CD4-positive, alpha-beta T cell (primary cell): ENCODE measurements at regions not wholly inside any gene's neighbourhood (a gene's known extent, or its start where the extent isn't known, plus 50 kb on each side); places are given as distances from the start of the nearest gene placed in this dataset.

Experiments used
- ATAC-seq: fragments of 200-7000 bp; cut with Tn5 transposase; one replicate; pipeline ENCODE4 v1.10.0; 2022; ENCODE audit warnings: mild to moderate bottlenecking; ENCODE audit not compliant: poor library complexity
- CTCF ChIA-PET: fragments of 350-600 bp; sonication (Branson Sonifier 250); formaldehyde crosslinking; loops from one replicate; lab custom pipeline; 2021; ENCODE audit warnings: antibody characterized with exemption, inconsistent platforms; lab: Charles Lee
- POLR2A ChIA-PET: fragments of 350-600 bp; sonication (Branson Sonifier 250); formaldehyde crosslinking; loops from one replicate; lab custom pipeline; 2021; ENCODE audit warnings: antibody characterized with exemption, inconsistent platforms; lab: Charles Lee
- DNase-seq, 14 experiments: peaks; one replicate each; pipeline ENCODE4 v3.0.0-alpha.2; 2013 to 2020; ENCODE audit warnings: mixed read lengths in 2 of 14
- H3K27ac ChIP-seq, 2 donors: one replicate each; pipeline versions ENCODE4 v1.5.1 to v1.7.0; 2013; ENCODE audit warnings: low read length in 2 of 2, low read depth in 1 of 2, mild to moderate bottlenecking in 1 of 2
- H3K27me3 ChIP-seq, 2 experiments: 1 replicate in 1 of 2; 2 replicates in 1 of 2; pipeline versions ENCODE4 v1.6.1 to v1.7.0; 2013; ENCODE audit warnings: low read length in 2 of 2, control low read depth in 1 of 2, mild to moderate bottlenecking in 1 of 2, moderate library complexity in 1 of 2; ENCODE audit not compliant: insufficient read depth in 2 of 2, control insufficient read depth in 1 of 2
- H3K36me3 ChIP-seq: one replicate; pipeline ENCODE4 v1.6.1; 2013; ENCODE audit warnings: low read length, control low read depth; ENCODE audit not compliant: insufficient read depth
- H3K4me1 ChIP-seq: one replicate; pipeline ENCODE4 v1.6.1; 2013; ENCODE audit warnings: low read length, control low read depth; ENCODE audit not compliant: insufficient read depth
- H3K4me3 ChIP-seq: one replicate; pipeline ENCODE4 v1.5.1; 2013; ENCODE audit warnings: mild to moderate bottlenecking, low read length, moderate library complexity
- H3K9me3 ChIP-seq, 2 experiments: 1 replicate in 1 of 2; 2 replicates in 1 of 2; pipeline versions ENCODE4 v1.6.1 to v1.7.0; 2013; ENCODE audit warnings: low read length in 2 of 2, mild to moderate bottlenecking in 2 of 2, control low read depth in 1 of 2, moderate library complexity in 1 of 2; ENCODE audit not compliant: control insufficient read depth in 1 of 2, insufficient read depth in 1 of 2
- H3K27ac Mint-ChIP-seq: one replicate; pipeline ENCODE4 v1.8.0; 2020; ENCODE audit warnings: mixed read lengths
- H3K27me3 Mint-ChIP-seq: one replicate; pipeline ENCODE4 v1.8.0; 2021; ENCODE audit warnings: mixed read lengths
- H3K36me3 Mint-ChIP-seq: one replicate; pipeline ENCODE4 v1.8.0; 2021; ENCODE audit warnings: low read depth, mixed read lengths
- H3K4me1 Mint-ChIP-seq: one replicate; pipeline ENCODE4 v1.8.0; 2021; ENCODE audit warnings: low read depth, mixed read lengths
- H3K4me3 Mint-ChIP-seq: one replicate; pipeline ENCODE4 v1.8.0; 2020; ENCODE audit warnings: mild to moderate bottlenecking, mixed read lengths
- H3K9me3 Mint-ChIP-seq: one replicate; pipeline ENCODE4 v1.8.0; 2020; ENCODE audit warnings: mixed read lengths
- intact Hi-C, 2 experiments: fragments of 100-400 bp; cut with DNase I in 1 of 2; cut with micrococcal nuclease in 1 of 2; formaldehyde crosslinking; loops; one replicate each; pipeline versions ENCODE4 v1.15.1 to v1.9.0; 2023 to 2025; cut with DNase I, micrococcal nuclease
- TF ChIP-seq, protein P1 (sequence below): fragments of 200-600 bp; IDR thresholded peaks from one replicate; pipeline ENCODE4 v1.8.0; 2022; ENCODE audit warnings: antibody characterized with exemption, mild to moderate bottlenecking

- H3K36me3 ChIP-seq, result no peaks in the 10 kb centered on the region
- no peaks in the 10 kb centered on the region for H3K36me3 Mint-ChIP-seq
- ATAC-seq, result no peak
- no peaks in the 10 kb centered on the region for H3K4me1 Mint-ChIP-seq
- H3K27ac Mint-ChIP-seq, result no peak overlapping the region
- peaks cover 0 to 3% of the 10 kb centered on the region in 2 experiments for H3K27me3 ChIP-seq
- H3K27ac ChIP-seq, result no peak overlapping the region
- no peak overlapping the region for H3K4me3 Mint-ChIP-seq
- H3K4me1 ChIP-seq, result no peaks in the 10 kb centered on the region
- CTCF ChIA-PET, result no interaction called here
- intact Hi-C loops, result no loop called here
- peaks cover 7% of the 10 kb centered on the region for H3K27me3 Mint-ChIP-seq
- H3K4me3 ChIP-seq, result no peak overlapping the region
- TF ChIP-seq, protein P1, sequence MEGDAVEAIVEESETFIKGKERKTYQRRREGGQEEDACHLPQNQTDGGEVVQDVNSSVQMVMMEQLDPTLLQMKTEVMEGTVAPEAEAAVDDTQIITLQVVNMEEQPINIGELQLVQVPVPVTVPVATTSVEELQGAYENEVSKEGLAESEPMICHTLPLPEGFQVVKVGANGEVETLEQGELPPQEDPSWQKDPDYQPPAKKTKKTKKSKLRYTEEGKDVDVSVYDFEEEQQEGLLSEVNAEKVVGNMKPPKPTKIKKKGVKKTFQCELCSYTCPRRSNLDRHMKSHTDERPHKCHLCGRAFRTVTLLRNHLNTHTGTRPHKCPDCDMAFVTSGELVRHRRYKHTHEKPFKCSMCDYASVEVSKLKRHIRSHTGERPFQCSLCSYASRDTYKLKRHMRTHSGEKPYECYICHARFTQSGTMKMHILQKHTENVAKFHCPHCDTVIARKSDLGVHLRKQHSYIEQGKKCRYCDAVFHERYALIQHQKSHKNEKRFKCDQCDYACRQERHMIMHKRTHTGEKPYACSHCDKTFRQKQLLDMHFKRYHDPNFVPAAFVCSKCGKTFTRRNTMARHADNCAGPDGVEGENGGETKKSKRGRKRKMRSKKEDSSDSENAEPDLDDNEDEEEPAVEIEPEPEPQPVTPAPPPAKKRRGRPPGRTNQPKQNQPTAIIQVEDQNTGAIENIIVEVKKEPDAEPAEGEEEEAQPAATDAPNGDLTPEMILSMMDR, result no peak
- DNase-seq, result no peak
- no peaks in the 10 kb centered on the region for H3K9me3 Mint-ChIP-seq
- POLR2A ChIA-PET, result no interaction called here
- no peaks in the 10 kb centered on the region for H3K9me3 ChIP-seq
These were observed 415.9 kb downstream of the BCOR start for GRCh38 chrX:39681885-39682284.

DNA sequence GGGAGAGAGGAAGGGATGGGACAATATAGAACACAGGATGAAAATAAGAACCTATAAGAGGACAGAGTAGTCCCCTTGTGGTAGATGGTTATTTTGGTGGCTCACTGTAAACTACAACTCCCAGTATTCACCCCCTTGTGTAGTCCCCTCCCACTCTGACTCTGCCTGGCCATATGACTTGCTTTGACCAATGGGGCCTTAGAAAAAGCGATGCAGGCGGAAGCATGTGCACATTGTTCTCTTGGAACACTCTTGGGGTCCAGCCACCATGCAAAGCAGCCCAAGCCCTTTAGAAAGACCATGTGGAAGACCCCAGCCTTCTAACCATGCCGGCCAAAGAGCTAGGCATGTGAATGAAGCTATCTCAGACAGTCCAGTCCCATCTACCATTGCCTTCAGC lies 415.0 kb downstream of the BCOR start:
- Mint-ChIP-seq H3K9me3 (no peaks in the 10 kb centered on the region), H3K4me3 (no peak overlapping the region), H3K36me3 (no peaks in the 10 kb centered on the region), H3K4me1 (no peaks in the 10 kb centered on the region), H3K27ac (no peak overlapping the region), H3K27me3 (peaks cover 7% of the 10 kb centered on the region)
- Histone ChIP-seq H3K4me3 (no peak overlapping the region), H3K27me3 (peaks cover 2 to 8% of the 10 kb centered on the region in 2 experiments), H3K4me1 (no peaks in the 10 kb centered on the region), H3K27ac (no peak overlapping the region), H3K9me3 (no peaks in the 10 kb centered on the region), H3K36me3 (no peaks in the 10 kb centered on the region)
- CTCF ChIA-PET, result no interaction called here
- ATAC-seq, result no peak
- POLR2A ChIA-PET, result no interaction called here
- TF ChIP-seq, protein P1, result no peak
- DNase-seq, result no peak
- intact Hi-C loops, result no loop called here

- Histone ChIP-seq H3K36me3 (no peaks in the 10 kb centered on the region), H3K27me3 (peaks cover 12 to 17% of the 10 kb centered on the region in 2 experiments), H3K9me3 (no peaks in the 10 kb centered on the region), H3K4me3 (peak overlapping the region; percentile 14), H3K4me1 (peaks cover 7% of the 10 kb centered on the region), H3K27ac (no peak overlapping the region)
- ATAC-seq, result no peak
- no peaks in the 10 kb centered on the region for H3K4me1 Mint-ChIP-seq
- no peaks in the 10 kb centered on the region for H3K36me3 Mint-ChIP-seq
- CTCF ChIA-PET, result no interaction called here
- TF ChIP-seq, protein P1, result no peak
- no peaks in the 10 kb centered on the region for H3K9me3 Mint-ChIP-seq
- H3K27ac Mint-ChIP-seq, result no peak overlapping the region
- H3K27me3 Mint-ChIP-seq, result peaks cover 7% of the 10 kb centered on the region
- DNase-seq, result no peak
- H3K4me3 Mint-ChIP-seq, result no peak overlapping the region
- POLR2A ChIA-PET, result no interaction called here
- intact Hi-C loops, result no loop called here
These were observed 409.6 kb downstream of the BCOR start for GRCh38 chrX:39688219-39688575.
